Fibroblast of the aortic adventitia (primary cell): ENCODE measurements at regions not wholly inside any gene's neighbourhood (a gene's known extent, or its start where the extent isn't known, plus 50 kb on each side); places are given as distances from the start of the nearest gene placed in this dataset.
A peak's percentile ranks its signal among the peaks of the same experiment; 100 is the strongest.

ENCODE experiments used
- DNase-seq: peaks from one replicate; pipeline ENCODE4 v3.0.0-alpha.2; 2010; ENCODE audit warnings: low read depth
- H3K4me3 ChIP-seq: 2 replicates; pipeline ENCODE4 v1.5.1; 2011; ENCODE audit warnings: low read depth, mild to moderate bottlenecking, control low read depth, low read length, moderate library complexity
- TF ChIP-seq, protein P1 (sequence below): IDR thresholded peaks from 2 replicates; pipeline ENCODE4 v1.5.1; 2011; ENCODE audit warnings: mild to moderate bottlenecking, low read length, control low read depth, inconsistent platforms; ENCODE audit not compliant: insufficient read depth

- DNase-seq, result peak; percentile 8
- H3K4me3 ChIP-seq, result no peak overlapping the region
Observed at GRCh38 chr3:165644331-165644730, 192.9 kb downstream of the BCHE start.

DNA sequence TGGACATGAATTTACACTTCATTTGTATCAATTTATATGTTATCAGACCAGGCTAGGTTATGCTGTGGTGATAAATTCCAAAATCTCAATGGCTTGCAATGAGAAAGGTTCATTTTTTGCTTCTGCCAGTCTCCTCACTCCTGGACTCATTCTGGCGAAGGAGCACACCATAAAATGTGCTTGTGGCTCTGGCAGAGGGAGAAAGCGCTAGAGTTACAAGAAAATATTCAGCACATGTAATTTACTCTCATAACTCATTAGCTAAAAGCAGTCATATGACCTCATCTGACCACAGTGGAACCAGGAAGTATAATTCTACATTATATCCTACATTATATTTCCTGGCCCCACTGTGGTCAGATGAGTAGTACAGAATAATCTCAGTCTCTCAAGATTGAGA is 193.8 kb downstream of the BCHE start:
- H3K4me3 ChIP-seq, result no peak overlapping the region
- no peak for DNase-seq
- TF ChIP-seq, protein P1, sequence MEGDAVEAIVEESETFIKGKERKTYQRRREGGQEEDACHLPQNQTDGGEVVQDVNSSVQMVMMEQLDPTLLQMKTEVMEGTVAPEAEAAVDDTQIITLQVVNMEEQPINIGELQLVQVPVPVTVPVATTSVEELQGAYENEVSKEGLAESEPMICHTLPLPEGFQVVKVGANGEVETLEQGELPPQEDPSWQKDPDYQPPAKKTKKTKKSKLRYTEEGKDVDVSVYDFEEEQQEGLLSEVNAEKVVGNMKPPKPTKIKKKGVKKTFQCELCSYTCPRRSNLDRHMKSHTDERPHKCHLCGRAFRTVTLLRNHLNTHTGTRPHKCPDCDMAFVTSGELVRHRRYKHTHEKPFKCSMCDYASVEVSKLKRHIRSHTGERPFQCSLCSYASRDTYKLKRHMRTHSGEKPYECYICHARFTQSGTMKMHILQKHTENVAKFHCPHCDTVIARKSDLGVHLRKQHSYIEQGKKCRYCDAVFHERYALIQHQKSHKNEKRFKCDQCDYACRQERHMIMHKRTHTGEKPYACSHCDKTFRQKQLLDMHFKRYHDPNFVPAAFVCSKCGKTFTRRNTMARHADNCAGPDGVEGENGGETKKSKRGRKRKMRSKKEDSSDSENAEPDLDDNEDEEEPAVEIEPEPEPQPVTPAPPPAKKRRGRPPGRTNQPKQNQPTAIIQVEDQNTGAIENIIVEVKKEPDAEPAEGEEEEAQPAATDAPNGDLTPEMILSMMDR, result no peak

More at GRCh38 chr3:165644331-165644730, 192.9 kb downstream of the BCHE start:
- TF ChIP-seq, protein P1, result no peak

GRCh38 chr3:165642761-165643420 is 194.3 kb downstream of the BCHE start:
- peak overlapping the region; percentile 29 for H3K4me3 ChIP-seq
- TF ChIP-seq, protein P1, result no peak

GRCh38 chr3:165641569-165642310 is 195.5 kb downstream of the BCHE start:
- no peak overlapping the region for H3K4me3 ChIP-seq
- DNase-seq, result no peak
- TF ChIP-seq, protein P1, result no peak

More at GRCh38 chr3:165642761-165643420, 194.3 kb downstream of the BCHE start:
- DNase-seq, result peak; percentile 99

DNA sequence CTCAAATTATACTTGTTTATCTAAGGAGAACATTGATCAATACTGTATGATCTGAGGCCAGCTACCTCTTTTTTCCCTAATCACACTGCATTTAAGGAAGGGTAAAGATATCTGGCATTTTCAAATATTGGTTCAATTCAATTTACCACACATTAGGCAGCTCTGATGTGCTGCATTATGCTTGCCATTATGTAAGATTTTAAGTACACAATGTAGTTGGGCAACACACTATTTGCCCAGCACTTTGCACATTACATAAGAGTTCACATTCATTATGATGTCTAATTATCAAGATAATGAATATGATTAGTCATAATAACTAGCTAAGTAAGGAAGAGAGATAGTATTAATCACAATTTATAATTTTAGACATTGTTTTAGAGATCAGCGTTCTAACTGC is 196.3 kb downstream of the BCHE start:
- TF ChIP-seq, protein P1, result no peak

GRCh38 chr3:165640031-165640430 is 197.2 kb downstream of the BCHE start:
- no peak for DNase-seq
- TF ChIP-seq, protein P1, result no peak
- no peak overlapping the region for H3K4me3 ChIP-seq

More for the DNA sequence above, 196.3 kb downstream of the BCHE start:
- DNase-seq, result no peak
- no peak overlapping the region for H3K4me3 ChIP-seq
